C4-2B (cell line): ENCODE measurements at regions not wholly inside any gene's neighbourhood (a gene's known extent, or its start where the extent isn't known, plus 50 kb on each side); places are given as distances from the start of the nearest gene placed in this dataset.

Experiments used
- ZFX ChIP-seq: fragments of 450-650 bp; IDR thresholded peaks from 2 replicates; pipeline ENCODE4 v1.6.1; 2017
- TF ChIP-seq, protein P1 (sequence below): fragments of 450-650 bp; conservative IDR thresholded peaks from 2 replicates; pipeline ENCODE4 v1.5.1; 2017; ENCODE audit warnings: mild to moderate bottlenecking

GRCh38 chr13:73971481-73971880 lies 162.7 kb downstream of the KLF12 start:
- TF ChIP-seq, protein P1, sequence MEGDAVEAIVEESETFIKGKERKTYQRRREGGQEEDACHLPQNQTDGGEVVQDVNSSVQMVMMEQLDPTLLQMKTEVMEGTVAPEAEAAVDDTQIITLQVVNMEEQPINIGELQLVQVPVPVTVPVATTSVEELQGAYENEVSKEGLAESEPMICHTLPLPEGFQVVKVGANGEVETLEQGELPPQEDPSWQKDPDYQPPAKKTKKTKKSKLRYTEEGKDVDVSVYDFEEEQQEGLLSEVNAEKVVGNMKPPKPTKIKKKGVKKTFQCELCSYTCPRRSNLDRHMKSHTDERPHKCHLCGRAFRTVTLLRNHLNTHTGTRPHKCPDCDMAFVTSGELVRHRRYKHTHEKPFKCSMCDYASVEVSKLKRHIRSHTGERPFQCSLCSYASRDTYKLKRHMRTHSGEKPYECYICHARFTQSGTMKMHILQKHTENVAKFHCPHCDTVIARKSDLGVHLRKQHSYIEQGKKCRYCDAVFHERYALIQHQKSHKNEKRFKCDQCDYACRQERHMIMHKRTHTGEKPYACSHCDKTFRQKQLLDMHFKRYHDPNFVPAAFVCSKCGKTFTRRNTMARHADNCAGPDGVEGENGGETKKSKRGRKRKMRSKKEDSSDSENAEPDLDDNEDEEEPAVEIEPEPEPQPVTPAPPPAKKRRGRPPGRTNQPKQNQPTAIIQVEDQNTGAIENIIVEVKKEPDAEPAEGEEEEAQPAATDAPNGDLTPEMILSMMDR: no peak
- no peak for TF ChIP-seq ZFX
